ENCODE measurements at regions not wholly inside any gene's neighbourhood (a gene's known extent, or its start where the extent isn't known, plus 50 kb on each side); places are given as distances from the start of the nearest gene placed in this dataset.

GRCh38 chr7:110373859-110374258 is 717.1 kb upstream of the LRRN3 start:
- ATAC-seq (ENCODE audit: insufficient read depth, low FRiP score) (no peak), DNase-seq (peak in 1 of 3 donors; percentile 3)
- no peaks in the 10 kb centered on the region for H3K36me3 ChIP-seq (ENCODE audit: control insufficient read depth in 4 of 4, insufficient read depth in 4 of 4, low read length in 4 of 4)
- WGBS, 2 donors = 74 to 85% methylated on average over 2 of the region's 2 CpGs
- no peak overlapping the region for H3K4me3 ChIP-seq
- TF ChIP-seq CTCF (IDR thresholded peaks at IDR 0.05; ENCODE audit: control extremely low read depth, extremely low read depth) = no peak
- H3K9me3 ChIP-seq (ENCODE audit: control insufficient read depth in 4 of 4, insufficient read depth in 3 of 4, low read length in 3 of 4) = no peaks in the 10 kb centered on the region
- no peaks in the 10 kb centered on the region for H3K27me3 ChIP-seq (ENCODE audit: control insufficient read depth in 3 of 3, insufficient read depth in 3 of 3, low read length in 2 of 3)
- no peaks in the 10 kb centered on the region for H3K4me1 ChIP-seq (ENCODE audit: control insufficient read depth in 5 of 5, insufficient read depth in 5 of 5, low read length in 5 of 5)
- H3K9ac ChIP-seq (ENCODE audit: insufficient read depth in 1 of 2, low read length in 2 of 2) = no peak overlapping the region
- H3K27ac ChIP-seq (ENCODE audit: low read depth in 1 of 2, low read length in 1 of 2) = no peak overlapping the region

GRCh38 chr7:110375068-110375467 is 715.9 kb upstream of the LRRN3 start:
- no peak overlapping the region for H3K9ac ChIP-seq (ENCODE audit: insufficient read depth in 1 of 2, low read length in 2 of 2)
- H3K9me3 ChIP-seq (ENCODE audit: control insufficient read depth in 4 of 4, insufficient read depth in 3 of 4, low read length in 3 of 4) = no peaks in the 10 kb centered on the region
- H3K27ac ChIP-seq (ENCODE audit: low read depth in 1 of 2, low read length in 1 of 2) = no peak overlapping the region
- no peaks in the 10 kb centered on the region for H3K36me3 ChIP-seq (ENCODE audit: control insufficient read depth in 4 of 4, insufficient read depth in 4 of 4, low read length in 4 of 4)
- H3K4me1 ChIP-seq (ENCODE audit: control insufficient read depth in 5 of 5, insufficient read depth in 5 of 5, low read length in 5 of 5) = no peaks in the 10 kb centered on the region
- no peak for DNase-seq
- H3K27me3 ChIP-seq (ENCODE audit: control insufficient read depth in 3 of 3, insufficient read depth in 3 of 3, low read length in 2 of 3) = no peaks in the 10 kb centered on the region
- no peak for ATAC-seq (ENCODE audit: insufficient read depth, low FRiP score)
- no peak for TF ChIP-seq CTCF (IDR thresholded peaks at IDR 0.05; ENCODE audit: control extremely low read depth, extremely low read depth)
- no peak overlapping the region for H3K4me3 ChIP-seq
- WGBS, 2 donors = 96 to 97% methylated on average over 1 of the region's 1 CpG

- Histone ChIP-seq H3K9ac (ENCODE audit: insufficient read depth in 1 of 2, low read length in 2 of 2) (no peak overlapping the region), H3K27ac (ENCODE audit: low read depth in 1 of 2, low read length in 1 of 2) (no peak overlapping the region), H3K36me3 (ENCODE audit: control insufficient read depth in 4 of 4, insufficient read depth in 4 of 4, low read length in 4 of 4) (no peaks in the 10 kb centered on the region), H3K27me3 (ENCODE audit: control insufficient read depth in 3 of 3, insufficient read depth in 3 of 3, low read length in 2 of 3) (no peaks in the 10 kb centered on the region), H3K4me3 (no peak overlapping the region), H3K4me1 (ENCODE audit: control insufficient read depth in 5 of 5, insufficient read depth in 5 of 5, low read length in 5 of 5) (no peaks in the 10 kb centered on the region), H3K9me3 (ENCODE audit: control insufficient read depth in 4 of 4, insufficient read depth in 3 of 4, low read length in 3 of 4) (no peaks in the 10 kb centered on the region)
- WGBS, 2 donors = 56 to 60% methylated on average over 6 of the region's 6 CpGs
- TF ChIP-seq CTCF (IDR thresholded peaks at IDR 0.05; ENCODE audit: control extremely low read depth, extremely low read depth) = no peak
- no peak for ATAC-seq (ENCODE audit: insufficient read depth, low FRiP score)
- DNase-seq = no peak
Measured at GRCh38 chr7:110382736-110383135, 708.2 kb upstream of the LRRN3 start.

GRCh38 chr7:110386006-110386405 is 704.9 kb upstream of the LRRN3 start:
- no peaks in the 10 kb centered on the region for H3K36me3 ChIP-seq (ENCODE audit: control insufficient read depth in 4 of 4, insufficient read depth in 4 of 4, low read length in 4 of 4)
- ATAC-seq (ENCODE audit: insufficient read depth, low FRiP score) = no peak

More at GRCh38 chr7:110386006-110386405, 704.9 kb upstream of the LRRN3 start:
- DNase-seq = no peak
- Histone ChIP-seq H3K9ac (ENCODE audit: insufficient read depth in 1 of 2, low read length in 2 of 2) (no peak overlapping the region), H3K27me3 (ENCODE audit: control insufficient read depth in 3 of 3, insufficient read depth in 3 of 3, low read length in 2 of 3) (no peaks in the 10 kb centered on the region), H3K4me1 (ENCODE audit: control insufficient read depth in 5 of 5, insufficient read depth in 5 of 5, low read length in 5 of 5) (no peaks in the 10 kb centered on the region), H3K4me3 (no peak overlapping the region), H3K27ac (ENCODE audit: low read depth in 1 of 2, low read length in 1 of 2) (no peak overlapping the region), H3K9me3 (ENCODE audit: control insufficient read depth in 4 of 4, insufficient read depth in 3 of 4, low read length in 3 of 4) (no peaks in the 10 kb centered on the region)
- TF ChIP-seq CTCF (IDR thresholded peaks at IDR 0.05; ENCODE audit: control extremely low read depth, extremely low read depth) = no peak
